GM12878 (cell line): ENCODE measurements at regions not wholly inside any gene's neighbourhood (a gene's known extent, or its start where the extent isn't known, plus 50 kb on each side); places are given as distances from the start of the nearest gene placed in this dataset.

ENCODE experiments used
- ATAC-seq: fragments of 200-7000 bp; cut with Tn5 transposase; 3 replicates; pipeline ENCODE4 v1.9.1; 2020; ENCODE audit warnings: mild to moderate bottlenecking, moderate library complexity
- BruUV-seq: library from RNA; stranded (reverse); fragments of 400-500 nt; replicated peaks from 2 replicates; lab custom pipeline; 2021; lab: Mats Ljungman, UMichigan
- CTCF ChIA-PET: fragments of 300-600 bp; sonication (Branson Sonifier 250); formaldehyde crosslinking; extraction: SDS; loops from one replicate; lab custom pipeline; 2021; ENCODE audit warnings: inconsistent platforms; lab: Yijun Ruan, JAX
- POLR2A ChIA-PET: fragments of 350-600 bp; formaldehyde crosslinking; extraction: SDS; loops from one replicate; lab custom pipeline; 2021; ENCODE audit warnings: inconsistent platforms; lab: Charles Lee
- RAD21 ChIA-PET: fragments of 300-600 bp; sonication (Branson Sonifier 250); formaldehyde crosslinking; loops from one replicate; lab custom pipeline; 2023; ENCODE audit warnings: antibody characterized with exemption; ENCODE audit not compliant: unreplicated experiment; lab: Charles Lee
- SMC1A ChIA-PET: fragments of 300-600 bp; sonication (Branson Sonifier 250); formaldehyde crosslinking; loops from one replicate; lab custom pipeline; 2023; ENCODE audit not compliant: unreplicated experiment, uncharacterized antibody; lab: Charles Lee
- DNase-seq: peaks from one replicate; pipeline ENCODE4 v3.0.0-alpha.2; 2011; ENCODE audit warnings: low read depth, low spot score
- FAIRE-seq: peaks from 3 replicates; lab custom pipeline; 2011; peaks lifted over from hg19 to GRCh38; lab: Jason Lieb, UNC
- H2AFZ ChIP-seq: 2 replicates; pipeline ENCODE4 v1.6.0; 2011; ENCODE audit warnings: low read depth, low read length, control low read depth; ENCODE audit not compliant: control insufficient read depth
- H3K27ac ChIP-seq: 2 replicates; pipeline ENCODE4 v1.5.1; 2011; ENCODE audit warnings: control low read depth; ENCODE audit not compliant: control insufficient read depth, insufficient read depth
- H3K27me3 ChIP-seq, 2 experiments: replicated peaks in 1 of 2; 2 replicates each; pipeline versions ENCODE4 v1.6.0 to v1.6.1; 2011; ENCODE audit warnings: low read length in 1 of 2; ENCODE audit not compliant: control insufficient read depth in 2 of 2, insufficient read depth in 2 of 2
- H3K36me3 ChIP-seq, 2 experiments: 2 replicates each; pipeline ENCODE4 v1.5.1; 2011; ENCODE audit warnings: low read length in 1 of 2; ENCODE audit not compliant: control insufficient read depth in 2 of 2, insufficient read depth in 2 of 2
- H3K4me1 ChIP-seq: 2 replicates; pipeline ENCODE4 v1.6.1; 2011; ENCODE audit warnings: mild to moderate bottlenecking, low read length, moderate library complexity, mixed read lengths; ENCODE audit not compliant: control insufficient read depth, insufficient read depth
- H3K4me2 ChIP-seq: 2 replicates; pipeline ENCODE4 v1.6.0; 2011; ENCODE audit warnings: control low read depth; ENCODE audit not compliant: control insufficient read depth, insufficient read depth
- H3K4me3 ChIP-seq: fragments of 200-600 bp; sonication (generic); 2 replicates; pipeline ENCODE4 v1.5.1; 2016
- H3K79me2 ChIP-seq: 2 replicates; pipeline ENCODE4 v1.6.0; 2011; ENCODE audit warnings: low read length; ENCODE audit not compliant: control insufficient read depth, insufficient read depth
- H3K9ac ChIP-seq: 2 replicates; pipeline ENCODE4 v1.8.0; 2011; ENCODE audit warnings: low read length, control low read depth, mixed read lengths; ENCODE audit not compliant: control insufficient read depth, insufficient read depth
- H3K9me3 ChIP-seq: replicated peaks from 3 replicates; pipeline ENCODE4 v1.5.1; 2011; ENCODE audit warnings: mild to moderate bottlenecking, low read length; ENCODE audit not compliant: control insufficient read depth, insufficient read depth
- H4K20me1 ChIP-seq: 2 replicates; pipeline ENCODE4 v1.6.0; 2011; ENCODE audit not compliant: control insufficient read depth, insufficient read depth
- BCLAF1 ChIP-seq: fragments of 450-650 bp; IDR thresholded peaks from 2 replicates; pipeline ENCODE4 v1.6.1; 2017; ENCODE audit warnings: antibody characterized with exemption, mild to moderate bottlenecking, moderate library complexity
- ZNF592 ChIP-seq: fragments of 450-650 bp; IDR thresholded peaks from 2 replicates; pipeline ENCODE4 v1.6.1; 2017; ENCODE audit warnings: mild to moderate bottlenecking, moderate library complexity
- WGBS: methylation state at CpG from one replicate; pipeline ENCODE4 v1.1.6; 2016; ENCODE audit warnings: low lambda C conversion rate; ENCODE audit not compliant: insufficient replicate concordance, insufficient coverage; ENCODE audit errors: missing lambda C conversion rate; 5-methylcytosine and 5-hydroxymethylcytosine counted together
- in situ Hi-C: fragments of 300-500 bp; cut with MboI; formaldehyde crosslinking; loops from 9 replicates; pipeline ENCODE4 v1.14.3; 2018; ENCODE audit warnings: mixed read lengths
- intact Hi-C: fragments of 100-400 bp; cut with micrococcal nuclease; formaldehyde crosslinking; loops from one replicate; pipeline ENCODE4 v1.14.2; 2022; ENCODE audit not compliant: unreplicated experiment

DNA sequence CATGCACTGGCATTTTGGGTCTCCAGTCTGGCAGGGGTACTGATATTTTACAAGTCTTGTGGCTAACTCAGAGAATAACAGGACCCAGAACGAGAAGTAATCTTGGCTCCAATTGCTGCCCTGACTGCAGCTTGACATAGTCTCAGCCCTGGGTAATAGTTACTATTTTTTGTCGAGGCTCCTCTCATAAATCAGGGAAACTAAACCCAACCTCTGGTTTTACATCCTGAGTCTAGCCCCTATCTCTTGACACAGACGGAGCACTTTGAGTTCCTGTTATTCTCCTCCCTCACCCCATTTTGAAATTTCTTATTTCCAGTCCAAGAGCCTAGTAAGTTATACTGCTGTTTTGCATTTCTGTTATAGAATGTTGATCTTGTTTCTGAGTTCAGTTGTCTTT is 276.1 kb upstream of the GOLIM4 start:
- no peaks in the 10 kb centered on the region for H3K36me3 ChIP-seq
- H3K4me2 ChIP-seq, result no peak overlapping the region
- DNase-seq, result no peak
- H3K27ac ChIP-seq, result no peak overlapping the region
- FAIRE-seq, result no peak
- H3K27me3 ChIP-seq, result no peaks in the 10 kb centered on the region
- H4K20me1 ChIP-seq, result no peaks in the 10 kb centered on the region
- in situ Hi-C loops (no loop called here), intact Hi-C loops (no loop called here)
- no TSS peak for BruUV-seq
- RAD21 ChIA-PET, result no interaction called here
- no peaks in the 10 kb centered on the region for H3K9me3 ChIP-seq
- H3K9ac ChIP-seq, result no peak overlapping the region
- no peak overlapping the region for H3K4me3 ChIP-seq
- no peaks in the 10 kb centered on the region for H3K4me1 ChIP-seq
- CTCF ChIA-PET, result no interaction called here
- no peak for TF ChIP-seq ZNF592
- no peak for TF ChIP-seq BCLAF1
- SMC1A ChIA-PET, result no interaction called here
- ATAC-seq, result no peak
- POLR2A ChIA-PET, result no interaction called here
- 0% methylated on average over 3 of the region's 3 CpGs for WGBS
- H3K79me2 ChIP-seq, result no peaks in the 10 kb centered on the region
- H2AFZ ChIP-seq, result no peak overlapping the region
